HG02943 (cell line): ENCODE measurements at regions not wholly inside any gene's neighbourhood (a gene's known extent, or its start where the extent isn't known, plus 50 kb on each side); places are given as distances from the start of the nearest gene placed in this dataset.

ENCODE experiments used
- ATAC-seq: cut with Tn5 transposase; IDR thresholded peaks from one replicate; pipeline ENCODE4 v1.9.1; 2021; ENCODE audit warnings: mild to moderate bottlenecking, low read depth, moderate library complexity; ENCODE audit not compliant: unreplicated experiment

GRCh38 chr4:43339435-43339834 lies 446.9 kb downstream of the GRXCR1 start:
- ATAC-seq, result no peak

- ATAC-seq, result no peak
Measured at GRCh38 chr4:43341741-43342140, 449.2 kb downstream of the GRXCR1 start.

GRCh38 chr4:43343298-43343697 lies 450.8 kb downstream of the GRXCR1 start:
- no peak for ATAC-seq

GRCh38 chr4:43345323-43345925 lies 452.9 kb downstream of the GRXCR1 start:
- ATAC-seq, result no peak

- ATAC-seq, result no peak
Measured at GRCh38 chr4:43348591-43348990, 456.1 kb downstream of the GRXCR1 start.

- ATAC-seq, result no peak
Measured at GRCh38 chr4:43351970-43352806, 459.7 kb downstream of the GRXCR1 start.

GRCh38 chr4:43352859-43353258 lies 460.3 kb downstream of the GRXCR1 start:
- no peak for ATAC-seq

- no peak for ATAC-seq
Measured at GRCh38 chr4:43353552-43353951, 461.0 kb downstream of the GRXCR1 start.

GRCh38 chr4:43356786-43357185 lies 464.3 kb downstream of the GRXCR1 start:
- ATAC-seq, result no peak

GRCh38 chr4:43357252-43357974 lies 464.9 kb downstream of the GRXCR1 start:
- no peak for ATAC-seq

- ATAC-seq, result no peak
Measured at GRCh38 chr4:43360296-43360695, 467.8 kb downstream of the GRXCR1 start.

- ATAC-seq, result no peak
Measured at GRCh38 chr4:43362875-43363636, 470.5 kb downstream of the GRXCR1 start.

GRCh38 chr4:43369036-43369594 lies 476.6 kb downstream of the GRXCR1 start:
- no peak for ATAC-seq

- ATAC-seq, result no peak
Measured at GRCh38 chr4:43373201-43373600, 480.7 kb downstream of the GRXCR1 start.

GRCh38 chr4:43374216-43374751 lies 481.8 kb downstream of the GRXCR1 start:
- no peak for ATAC-seq

- no peak for ATAC-seq
Measured at GRCh38 chr4:43379016-43379415, 486.5 kb downstream of the GRXCR1 start.

- no peak for ATAC-seq
Measured at GRCh38 chr4:43380093-43380492, 487.6 kb downstream of the GRXCR1 start.

- no peak for ATAC-seq
Measured at GRCh38 chr4:43391069-43391468, 498.6 kb downstream of the GRXCR1 start.

- ATAC-seq, result no peak
Measured at GRCh38 chr4:43394976-43395375, 502.5 kb downstream of the GRXCR1 start.

GRCh38 chr4:43399726-43400125 lies 507.2 kb downstream of the GRXCR1 start:
- ATAC-seq, result no peak
